ENCODE measurements at regions not wholly inside any gene's neighbourhood (a gene's known extent, or its start where the extent isn't known, plus 50 kb on each side); places are given as distances from the start of the nearest gene placed in this dataset.
"Not testable (repeated sequence)": the region's sequence is repeated elsewhere in the genome, so short reads cannot be mapped to it uniquely, and the experiment has no call there.

DNA sequence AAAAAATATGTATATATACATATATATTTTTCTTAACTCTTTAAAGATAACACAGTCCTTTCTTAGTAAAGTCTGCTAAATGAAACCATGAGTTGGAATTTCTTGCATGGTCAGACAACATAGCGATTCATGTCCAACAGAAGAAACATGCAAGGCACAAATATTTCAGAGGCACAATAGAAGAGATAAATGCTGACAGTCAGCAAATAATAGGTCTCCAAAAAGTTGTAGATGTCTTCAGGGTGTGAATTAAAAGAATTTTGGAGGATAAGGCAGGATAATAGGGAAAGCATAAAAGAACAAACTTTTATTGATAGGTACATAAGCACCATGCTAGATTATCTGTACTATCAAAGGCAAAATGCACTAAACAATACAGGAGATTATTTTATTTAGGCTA lies 800.2 kb downstream of the PLCL1 start:
- DNase-seq, result no peak

- DNase-seq, result not testable (repeated sequence)
These were observed 798.6 kb downstream of the PLCL1 start for GRCh38 chr2:198602986-198603385.

- DNase-seq, result no peak
These were observed 793.3 kb downstream of the PLCL1 start for GRCh38 chr2:198597648-198598047.

DNA sequence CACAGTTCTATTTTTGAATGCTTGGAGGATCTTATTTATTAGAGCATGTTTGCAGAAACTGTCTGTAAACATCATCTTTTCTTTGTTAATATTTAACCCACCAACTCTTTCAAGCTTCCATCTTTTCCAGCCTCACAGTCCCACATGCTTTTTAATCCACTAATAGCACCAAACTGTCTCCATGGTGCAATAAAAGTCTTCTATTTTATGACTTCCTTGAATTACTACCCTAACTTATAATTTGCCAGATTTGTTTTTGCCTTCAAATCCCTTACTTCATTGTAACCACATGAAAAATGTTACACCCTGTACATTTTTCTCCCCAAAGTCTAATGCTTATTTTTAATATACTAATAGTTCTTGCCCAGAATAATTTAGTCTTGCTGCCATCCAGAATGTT lies 792.6 kb downstream of the PLCL1 start:
- no peak for DNase-seq

DNA sequence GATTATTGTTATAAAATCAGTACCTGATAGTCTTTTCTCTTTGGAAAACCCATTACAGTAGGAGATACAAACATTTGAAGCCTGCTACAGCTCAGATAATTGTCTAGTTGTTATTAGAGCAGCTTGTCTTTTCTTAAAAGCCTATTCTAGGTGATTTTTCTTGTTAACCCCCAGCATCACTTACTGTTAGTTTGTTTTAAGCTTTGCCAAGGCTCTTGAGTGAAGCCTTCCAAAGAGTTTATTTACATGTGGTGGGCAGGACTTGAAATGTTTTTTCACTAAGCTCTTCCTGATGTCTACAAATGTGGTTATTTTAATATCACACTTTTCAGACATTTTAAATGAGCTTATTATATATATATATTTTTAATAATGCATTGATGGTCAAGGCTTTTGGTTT lies 791.3 kb downstream of the PLCL1 start:
- DNase-seq, result no peak

- no peak for DNase-seq
These were observed 787.2 kb downstream of the PLCL1 start for GRCh38 chr2:198591586-198591985.

GRCh38 chr2:198587741-198588140 lies 783.3 kb downstream of the PLCL1 start:
- DNase-seq, result no peak

GRCh38 chr2:198587240-198587639 lies 782.8 kb downstream of the PLCL1 start:
- DNase-seq, result no peak

DNA sequence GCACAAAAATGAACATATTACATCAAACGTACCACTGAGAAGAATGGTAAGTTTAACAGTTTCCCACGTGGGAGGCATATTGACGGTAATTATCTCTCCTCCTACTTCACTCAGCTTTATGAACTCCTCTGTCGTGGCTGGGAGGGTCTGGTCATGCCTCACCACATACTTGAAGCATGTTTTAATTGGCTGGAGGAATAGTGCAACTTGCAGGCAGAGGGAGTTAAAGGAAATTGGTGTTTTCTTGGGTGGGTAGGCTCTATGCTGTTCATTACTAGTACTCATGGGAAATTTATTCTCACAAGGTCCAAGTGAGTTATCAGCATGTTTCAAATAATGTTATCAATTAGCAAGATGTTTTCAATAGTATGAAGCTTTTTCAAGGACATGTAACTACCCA lies 767.0 kb downstream of the PLCL1 start:
- DNase-seq, result no peak

GRCh38 chr2:198558176-198558575 lies 753.8 kb downstream of the PLCL1 start:
- no peak for DNase-seq

DNA sequence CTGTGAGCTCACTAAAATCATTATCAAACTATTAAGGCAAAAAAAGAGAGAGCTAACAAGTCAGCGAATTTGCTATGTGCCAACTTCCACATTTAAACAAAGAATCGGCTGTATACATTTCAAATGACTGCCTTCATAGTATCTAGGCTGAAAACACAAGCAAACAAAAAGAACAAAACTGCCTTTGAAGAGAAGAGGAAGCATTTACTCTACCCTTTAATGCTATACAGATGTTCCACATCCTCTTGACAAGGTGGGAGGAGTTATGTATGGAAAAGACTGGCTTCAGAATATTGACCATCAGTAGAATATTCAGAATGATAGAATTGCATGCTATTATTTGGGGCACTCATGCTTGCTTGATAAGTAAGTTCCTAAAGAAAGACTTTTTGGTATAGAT lies 741.7 kb downstream of the PLCL1 start:
- no peak for DNase-seq

GRCh38 chr2:198545411-198545810 lies 741.0 kb downstream of the PLCL1 start:
- DNase-seq, result no peak

DNA sequence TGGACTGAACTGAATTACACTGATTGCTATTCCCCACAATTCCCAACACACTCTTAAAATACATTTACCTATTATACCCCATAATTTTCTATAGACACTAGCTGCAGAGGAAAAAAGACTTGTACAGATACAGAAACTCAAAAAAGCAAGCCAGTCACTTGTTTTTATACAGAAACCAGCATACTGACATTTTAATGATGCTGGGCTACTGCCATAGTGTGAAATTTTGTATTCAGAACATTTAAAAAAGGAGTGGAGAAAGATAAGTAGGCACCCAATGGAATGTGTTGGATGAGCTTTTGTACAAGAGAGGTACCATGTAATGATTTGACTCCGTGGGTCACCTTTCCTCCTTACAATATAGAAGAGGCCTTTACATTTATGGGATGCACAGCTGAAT lies 740.1 kb downstream of the PLCL1 start:
- DNase-seq, result no peak

- DNase-seq, result no peak
These were observed 730.4 kb downstream of the PLCL1 start for GRCh38 chr2:198534756-198535155.

- no peak for DNase-seq
These were observed 721.0 kb downstream of the PLCL1 start for GRCh38 chr2:198525211-198525969.

GRCh38 chr2:198523710-198524109 lies 719.3 kb downstream of the PLCL1 start:
- DNase-seq, result no peak

GRCh38 chr2:198518935-198519334 lies 714.5 kb downstream of the PLCL1 start:
- no peak for DNase-seq

DNA sequence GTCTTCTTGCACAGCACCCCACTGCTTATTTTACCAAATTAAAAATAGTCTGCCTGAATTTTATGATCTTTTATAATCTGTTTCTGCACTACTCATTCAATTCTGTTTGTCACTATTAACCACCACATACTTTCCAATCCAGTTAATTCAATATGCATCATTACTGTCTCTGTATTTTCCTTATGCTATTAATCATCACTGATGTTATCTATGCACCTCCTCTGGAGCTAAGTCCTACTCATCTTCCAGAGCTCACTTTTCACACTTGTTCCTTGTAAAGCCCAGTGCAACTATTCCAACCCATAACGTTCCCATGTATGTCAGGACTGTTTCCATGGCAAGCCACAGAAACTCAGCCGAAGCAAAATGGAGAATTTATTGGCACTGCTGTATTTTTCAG lies 713.6 kb downstream of the PLCL1 start:
- no peak for DNase-seq

DNA sequence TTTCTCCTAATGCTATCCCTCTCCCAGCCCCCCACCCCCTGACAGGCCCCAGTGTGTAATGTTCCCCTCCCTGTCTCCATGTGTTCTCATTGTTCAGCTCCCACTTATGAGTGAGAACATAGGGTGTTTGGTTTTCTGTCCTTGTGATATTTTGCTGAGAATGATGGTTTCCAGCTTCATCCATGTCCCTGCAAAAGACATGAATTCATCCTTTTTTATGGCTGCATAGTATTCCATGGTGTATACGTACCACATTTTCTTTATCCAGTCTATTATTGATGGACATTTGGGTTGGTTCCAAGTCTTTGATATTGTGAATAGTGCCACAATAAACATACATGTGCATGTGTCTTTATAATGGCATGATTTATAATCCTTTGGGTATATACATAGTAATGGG lies 704.2 kb downstream of the PLCL1 start:
- DNase-seq, result not testable (repeated sequence)

GRCh38 chr2:198499539-198499938 lies 695.1 kb downstream of the PLCL1 start:
- no peak for DNase-seq

- no peak for DNase-seq
These were observed 694.1 kb downstream of the PLCL1 start for GRCh38 chr2:198498516-198498915.

GRCh38 chr2:198498048-198498447 lies 693.7 kb downstream of the PLCL1 start:
- no peak for DNase-seq

- DNase-seq, result no peak
These were observed 690.5 kb downstream of the PLCL1 start for GRCh38 chr2:198494931-198495330.

- DNase-seq, result no peak
These were observed 686.4 kb downstream of the PLCL1 start for GRCh38 chr2:198490748-198491147.

DNA sequence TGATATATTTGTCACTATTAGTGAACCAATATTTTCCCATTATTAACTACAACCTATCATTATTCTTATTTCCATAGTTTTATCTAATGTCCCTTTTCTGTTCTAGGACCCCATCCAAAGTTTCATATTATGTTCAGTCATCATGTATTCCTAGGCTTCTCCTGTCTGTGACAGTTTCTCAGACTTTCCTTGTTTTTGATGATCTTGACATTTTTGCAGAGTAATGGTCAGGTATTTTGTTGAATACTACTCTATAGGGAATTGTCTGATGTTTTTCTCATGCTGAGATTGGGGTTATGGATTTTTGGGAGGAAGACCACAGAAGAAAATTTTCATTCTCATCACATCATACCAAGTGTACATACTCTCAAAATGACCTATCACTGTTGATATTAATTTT lies 684.6 kb downstream of the PLCL1 start:
- no peak for DNase-seq

Data from NCI-H226 (cell line).